Prostate gland (tissue), 2 donors: ENCODE measurements at regions not wholly inside any gene's neighbourhood (a gene's known extent, or its start where the extent isn't known, plus 50 kb on each side); places are given as distances from the start of the nearest gene placed in this dataset.

Source experiments
- CTCF ChIP-seq, 4 experiments: fragments of 200-600 bp in 2 of 4; fragments of 450-650 bp in 2 of 4; sonication (generic) in 2 of 4; IDR thresholded peaks; 1 replicate in 3 of 4; 2 replicates in 1 of 4; pipeline ENCODE4 v1.5.1; 2016 to 2019; ENCODE audit warnings: antibody characterized with exemption in 4 of 4, mild to moderate bottlenecking in 2 of 4, moderate library complexity in 2 of 4
- POLR2A ChIP-seq: fragments of 450-650 bp; IDR thresholded peaks from one replicate; pipeline ENCODE4 v1.6.1; 2016; ENCODE audit warnings: antibody characterized with exemption, mild to moderate bottlenecking

- no peak for TF ChIP-seq CTCF (IDR thresholded peaks at IDR 0.05)
- no peak for TF ChIP-seq POLR2A
Observed at GRCh38 chr20:6654513-6655252, 112.8 kb upstream of the BMP2 start.
